Pancreas (tissue), 10 donors: ENCODE measurements at regions not wholly inside any gene's neighbourhood (a gene's known extent, or its start where the extent isn't known, plus 50 kb on each side); places are given as distances from the start of the nearest gene placed in this dataset.
"Not testable (repeated sequence)": the region's sequence is repeated elsewhere in the genome, so short reads cannot be mapped to it uniquely, and the experiment has no call there.

Experiments used
- ATAC-seq, 4 donors: fragments of 200-7000 bp; cut with Tn5 transposase; one replicate each; pipeline versions ENCODE4 v1.8.0 to v1.9.1; 2020; ENCODE audit warnings: mild to moderate bottlenecking in 4 of 4, moderate library complexity in 4 of 4
- DNase-seq, 6 donors: peaks; one replicate each; pipeline ENCODE4 v3.0.0-alpha.2; 2020
- FAIRE-seq: peaks from 2 replicates; lab custom pipeline; 2012; peaks lifted over from hg19 to GRCh38; lab: Jason Lieb, UNC
- H3K27ac ChIP-seq, 4 donors: fragments of 200-600 bp; sonication (generic); 1 replicate in 3 of 4; 2 replicates in 1 of 4; pipeline versions ENCODE4 v1.5.0 to v1.8.0; 2020
- H3K27me3 ChIP-seq, 4 donors: fragments of 200-600 bp; one replicate each; pipeline ENCODE4 v1.8.0; 2021
- H3K36me3 ChIP-seq, 3 donors: fragments of 200-600 bp; sonication (generic) in 1 of 3; one replicate each; pipeline versions ENCODE4 v1.5.0 to v1.8.0; 2020 to 2021
- H3K4me1 ChIP-seq, 3 donors: fragments of 200-600 bp; one replicate each; pipeline ENCODE4 v1.8.0; 2021
- H3K4me3 ChIP-seq, 4 donors: fragments of 200-600 bp; sonication (generic) in 2 of 4; one replicate each; pipeline versions ENCODE4 v1.5.0 to v1.8.0; 2020 to 2021
- H3K9me3 ChIP-seq, 4 donors: fragments of 200-600 bp; one replicate each; pipeline ENCODE4 v1.8.0; 2021
- CTCF ChIP-seq, 4 donors: fragments of 200-600 bp; sonication (generic) in 3 of 4; IDR thresholded peaks; one replicate each; pipeline versions ENCODE4 v1.5.0 to v1.8.0; 2021; ENCODE audit warnings: antibody characterized with exemption in 4 of 4
- WGBS, 2 donors: extraction: QIAGEN DNeasy Blood & Tissue Kit; methylation state at CpG; one replicate each; pipeline ENCODE4 v1.1.7; 2013; 5-methylcytosine and 5-hydroxymethylcytosine counted together
- intact Hi-C, 3 donors: fragments of 100-400 bp; cut with DNase I; formaldehyde crosslinking; loops; one replicate each; pipeline versions ENCODE4 v1.11.1 to v1.14.2; 2022
- donor health status: healthy with polysubstance abuse.
- donor health status: DM: no; HTN: no; CAD: no; lungs with moderate emphysema.
- donor health status: DM: no; HTN: no; CAD: no.
- donor health status: control.
- donor health status: control.
- donor health status: Bipolar disorder and iron deficiency.
- donor health status: DM: yes; HTN: yes; CAD: no.
- donor health status: DM: no; HTN: no; CAD: no.
- donor health status: DM: no; HTN: no; CAD: no.
- donor health status: DM: yes; HTN: yes; CAD: no.

DNA sequence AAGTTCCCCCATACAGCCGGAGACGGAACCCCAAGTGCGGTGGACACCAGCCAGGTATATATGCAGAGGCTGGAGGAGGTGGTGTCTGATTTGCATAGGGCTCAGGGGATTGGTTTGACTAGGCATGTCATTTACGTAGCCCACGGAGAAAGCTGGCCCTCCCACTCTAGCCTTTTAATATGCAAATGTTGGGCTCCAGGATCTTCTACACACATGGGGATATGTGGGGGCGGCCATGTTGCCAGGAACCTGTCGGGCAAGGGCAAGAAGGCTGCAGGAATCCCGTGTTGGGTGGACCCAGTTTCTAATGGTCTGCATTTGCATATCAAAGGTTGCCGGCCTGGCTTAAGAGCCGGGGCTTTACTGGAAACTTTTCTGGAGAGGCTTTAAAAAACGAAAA, 57.4 kb downstream of the FTHL17 start:
- ATAC-seq, H3K9me3 ChIP-seq, H3K36me3 ChIP-seq, intact Hi-C loops, H3K27ac ChIP-seq, H3K4me3 ChIP-seq, FAIRE-seq, H3K27me3 ChIP-seq, DNase-seq, H3K4me1 ChIP-seq: not testable (repeated sequence)
- WGBS, 2 donors = 74 to 81% methylated on average over 11 of the region's 11 CpGs

- no peak for TF ChIP-seq CTCF (IDR thresholded peaks at IDR 0.05)
- FAIRE-seq (no peak), ATAC-seq (no peak), DNase-seq (no peak)
- intact Hi-C loops = no loop called here
- H3K27me3 ChIP-seq = peaks cover 0 to 11% (median 0%) of the 10 kb centered on the region in 4 donors
- H3K27ac ChIP-seq = no peak overlapping the region
- H3K4me3 ChIP-seq = no peak overlapping the region
- 52 to 55% methylated on average over 6 of the region's 6 CpGs for WGBS, 2 donors
- no peaks in the 10 kb centered on the region for H3K4me1 ChIP-seq
- H3K9me3 ChIP-seq = no peaks in the 10 kb centered on the region
- no peaks in the 10 kb centered on the region for H3K36me3 ChIP-seq
These were observed 59.3 kb downstream of the FTHL17 start for GRCh38 chrX:31012509-31013025.

DNA sequence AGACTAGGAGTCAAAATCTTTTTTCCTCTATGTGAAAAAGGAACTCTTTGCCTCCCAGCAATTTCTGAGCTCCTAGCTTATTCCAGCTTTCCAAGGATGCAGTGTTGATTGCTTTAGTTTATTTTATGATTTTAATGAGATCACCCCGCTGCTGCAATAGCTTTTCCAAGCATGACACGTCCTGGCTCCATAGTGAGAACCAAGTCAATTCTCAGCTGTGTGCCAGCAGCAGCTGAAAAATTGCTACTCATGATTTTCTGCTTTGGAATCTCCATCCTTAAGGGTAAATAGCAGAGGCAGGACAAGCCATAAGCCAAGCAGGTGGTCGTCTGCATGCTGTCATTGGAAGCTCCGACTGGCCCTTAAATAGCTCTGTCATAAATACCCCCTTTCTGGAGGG, 64.5 kb downstream of the FTHL17 start:
- Histone ChIP-seq H3K4me3 (no peak overlapping the region), H3K27me3 (peaks cover 0 to 11% (median 0%) of the 10 kb centered on the region in 4 donors), H3K9me3 (no peaks in the 10 kb centered on the region), H3K36me3 (no peaks in the 10 kb centered on the region), H3K27ac (no peak overlapping the region), H3K4me1 (no peaks in the 10 kb centered on the region)
- no peak for FAIRE-seq
- DNase-seq = no peak
- 43 to 51% methylated on average over 4 of the region's 4 CpGs for WGBS, 2 donors
- no peak for TF ChIP-seq CTCF (IDR thresholded peaks at IDR 0.05)
- intact Hi-C loops = no loop called here
- no peak for ATAC-seq

DNA sequence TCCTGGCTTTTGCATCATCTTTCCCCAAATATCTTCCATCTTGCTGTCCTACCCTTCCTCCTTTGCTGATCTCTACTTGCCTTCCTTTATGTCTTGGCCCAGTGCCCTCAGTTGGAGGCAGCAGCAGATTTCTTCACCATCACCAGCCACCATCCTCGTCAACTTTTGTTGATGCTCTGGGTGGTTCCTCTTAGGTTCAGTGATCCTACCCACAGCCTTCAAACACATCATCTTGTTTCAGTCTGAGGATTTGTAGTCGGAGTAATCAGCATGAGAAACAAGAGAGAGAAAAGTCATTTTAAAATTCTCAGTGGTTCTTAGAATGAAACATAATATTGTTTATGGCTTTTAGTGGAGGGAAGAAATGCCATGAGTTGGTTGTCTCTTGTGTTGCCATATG, 65.8 kb downstream of the FTHL17 start:
- ATAC-seq (no peak), FAIRE-seq (no peak), DNase-seq (no peak)
- Histone ChIP-seq H3K4me1 (no peaks in the 10 kb centered on the region), H3K27me3 (peaks cover 0 to 11% (median 0%) of the 10 kb centered on the region in 4 donors), H3K9me3 (no peaks in the 10 kb centered on the region), H3K36me3 (no peaks in the 10 kb centered on the region), H3K4me3 (no peak overlapping the region), H3K27ac (no peak overlapping the region)
- no peak for TF ChIP-seq CTCF (IDR thresholded peaks at IDR 0.05)
- intact Hi-C loops = no loop called here
- WGBS, 2 donors = 59 to 64% methylated on average over 2 of the region's 2 CpGs

GRCh38 chrX:30997411-30997810, 74.4 kb downstream of the FTHL17 start:
- H3K4me1 ChIP-seq = no peaks in the 10 kb centered on the region
- no peak for ATAC-seq

More at GRCh38 chrX:30997411-30997810, 74.4 kb downstream of the FTHL17 start:
- intact Hi-C loops = no loop called here
- FAIRE-seq = no peak
- H3K36me3 ChIP-seq = no peaks in the 10 kb centered on the region
- no peak for DNase-seq
- no peak overlapping the region for H3K27ac ChIP-seq
- WGBS, 2 donors = 48 to 50% methylated on average over 6 of the region's 6 CpGs
- peaks cover 0 to 25% (median 0%) of the 10 kb centered on the region in 4 donors for H3K27me3 ChIP-seq
- no peaks in the 10 kb centered on the region for H3K9me3 ChIP-seq
- no peak for TF ChIP-seq CTCF (IDR thresholded peaks at IDR 0.05)
- no peak overlapping the region for H3K4me3 ChIP-seq
